HFFc6 (cell line): ENCODE measurements at regions not wholly inside any gene's neighbourhood (a gene's known extent, or its start where the extent isn't known, plus 50 kb on each side); places are given as distances from the start of the nearest gene placed in this dataset.

Experiments used
- DNase-seq: peaks from one replicate; pipeline ENCODE4 v3.0.0-alpha.2; 2018
- H3K27ac Mint-ChIP-seq: 2 replicates; pipeline ENCODE4 v1.8.0; 2020; ENCODE audit warnings: mild to moderate bottlenecking, mixed read lengths
- H3K27me3 Mint-ChIP-seq: 2 replicates; pipeline ENCODE4 v1.8.0; 2021; ENCODE audit warnings: mild to moderate bottlenecking, moderate library complexity, mixed read lengths; ENCODE audit not compliant: insufficient read depth
- H3K36me3 Mint-ChIP-seq: 2 replicates; pipeline ENCODE4 v1.8.0; 2021; ENCODE audit warnings: low read depth, mixed read lengths
- H3K4me1 Mint-ChIP-seq: 2 replicates; pipeline ENCODE4 v1.8.0; 2020; ENCODE audit warnings: low read depth, mixed read lengths
- H3K4me3 Mint-ChIP-seq: 2 replicates; pipeline ENCODE4 v1.8.0; 2020; ENCODE audit warnings: mild to moderate bottlenecking, moderate library complexity, mixed read lengths
- H3K9me3 Mint-ChIP-seq: 2 replicates; pipeline ENCODE4 v1.8.0; 2020; ENCODE audit warnings: mild to moderate bottlenecking, mixed read lengths
- TF ChIP-seq, protein P1 (sequence below): fragments of 200-600 bp; sonication (generic); IDR thresholded peaks from 2 replicates; pipeline ENCODE4 v1.5.0; 2021; ENCODE audit warnings: antibody characterized with exemption, mild to moderate bottlenecking

DNA sequence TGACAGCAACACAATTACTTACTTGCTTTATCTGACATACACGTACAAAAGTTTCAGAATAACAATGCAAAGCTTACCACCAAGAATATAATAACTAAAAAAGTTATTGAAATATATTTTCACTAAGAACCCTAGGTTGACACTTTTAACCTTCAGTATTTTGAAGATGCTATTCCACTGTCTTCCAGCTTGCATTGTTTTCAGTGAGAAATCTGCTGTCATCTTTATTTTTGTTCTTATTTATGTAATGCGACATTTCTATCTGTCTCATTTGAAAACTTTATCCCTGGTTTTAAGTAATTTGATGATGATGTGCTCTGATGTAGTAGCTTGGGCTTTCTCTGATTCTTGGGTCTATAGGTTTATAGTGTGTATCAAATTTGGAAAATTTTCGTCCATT lies 165.0 kb upstream of the SMIM21 start:
- H3K36me3 Mint-ChIP-seq, result peaks cover 15% of the 10 kb centered on the region
- peaks cover 32% of the 10 kb centered on the region for H3K9me3 Mint-ChIP-seq
- DNase-seq, result no peak
- no peak overlapping the region for H3K4me3 Mint-ChIP-seq
- TF ChIP-seq, protein P1, sequence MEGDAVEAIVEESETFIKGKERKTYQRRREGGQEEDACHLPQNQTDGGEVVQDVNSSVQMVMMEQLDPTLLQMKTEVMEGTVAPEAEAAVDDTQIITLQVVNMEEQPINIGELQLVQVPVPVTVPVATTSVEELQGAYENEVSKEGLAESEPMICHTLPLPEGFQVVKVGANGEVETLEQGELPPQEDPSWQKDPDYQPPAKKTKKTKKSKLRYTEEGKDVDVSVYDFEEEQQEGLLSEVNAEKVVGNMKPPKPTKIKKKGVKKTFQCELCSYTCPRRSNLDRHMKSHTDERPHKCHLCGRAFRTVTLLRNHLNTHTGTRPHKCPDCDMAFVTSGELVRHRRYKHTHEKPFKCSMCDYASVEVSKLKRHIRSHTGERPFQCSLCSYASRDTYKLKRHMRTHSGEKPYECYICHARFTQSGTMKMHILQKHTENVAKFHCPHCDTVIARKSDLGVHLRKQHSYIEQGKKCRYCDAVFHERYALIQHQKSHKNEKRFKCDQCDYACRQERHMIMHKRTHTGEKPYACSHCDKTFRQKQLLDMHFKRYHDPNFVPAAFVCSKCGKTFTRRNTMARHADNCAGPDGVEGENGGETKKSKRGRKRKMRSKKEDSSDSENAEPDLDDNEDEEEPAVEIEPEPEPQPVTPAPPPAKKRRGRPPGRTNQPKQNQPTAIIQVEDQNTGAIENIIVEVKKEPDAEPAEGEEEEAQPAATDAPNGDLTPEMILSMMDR, result no peak
- no peaks in the 10 kb centered on the region for H3K4me1 Mint-ChIP-seq
- H3K27me3 Mint-ChIP-seq, result no peaks in the 10 kb centered on the region
- no peak overlapping the region for H3K27ac Mint-ChIP-seq

DNA sequence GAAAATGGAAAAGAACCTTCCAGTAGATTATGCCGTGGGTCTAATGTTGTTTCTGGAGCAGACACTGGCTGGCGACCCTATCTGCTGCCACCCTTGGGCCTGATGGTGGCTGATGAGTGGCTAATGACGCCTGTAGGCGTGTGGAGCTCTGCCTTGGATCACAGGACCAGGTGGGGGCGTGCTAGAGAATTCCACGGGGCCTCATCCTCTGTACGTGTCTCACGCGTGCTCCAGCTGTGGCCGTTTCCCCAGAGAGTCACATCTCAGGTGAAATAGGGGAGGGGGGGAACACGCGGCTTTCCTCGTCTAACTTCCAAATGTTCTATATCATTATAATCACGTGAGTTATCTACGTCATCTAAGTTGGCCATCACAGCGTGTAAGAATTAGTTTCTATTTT lies 160.9 kb upstream of the SMIM21 start:
- TF ChIP-seq, protein P1, result no peak
- peaks cover 4% of the 10 kb centered on the region for H3K27me3 Mint-ChIP-seq
- DNase-seq, result no peak
- no peaks in the 10 kb centered on the region; the same call in 1 of the 2 replicates for H3K4me1 Mint-ChIP-seq
- no peak overlapping the region for H3K4me3 Mint-ChIP-seq
- peaks cover 21% of the 10 kb centered on the region for H3K9me3 Mint-ChIP-seq
- H3K36me3 Mint-ChIP-seq, result peaks cover 10% of the 10 kb centered on the region; the same call in 1 of the 2 replicates
- no peak overlapping the region for H3K27ac Mint-ChIP-seq

DNA sequence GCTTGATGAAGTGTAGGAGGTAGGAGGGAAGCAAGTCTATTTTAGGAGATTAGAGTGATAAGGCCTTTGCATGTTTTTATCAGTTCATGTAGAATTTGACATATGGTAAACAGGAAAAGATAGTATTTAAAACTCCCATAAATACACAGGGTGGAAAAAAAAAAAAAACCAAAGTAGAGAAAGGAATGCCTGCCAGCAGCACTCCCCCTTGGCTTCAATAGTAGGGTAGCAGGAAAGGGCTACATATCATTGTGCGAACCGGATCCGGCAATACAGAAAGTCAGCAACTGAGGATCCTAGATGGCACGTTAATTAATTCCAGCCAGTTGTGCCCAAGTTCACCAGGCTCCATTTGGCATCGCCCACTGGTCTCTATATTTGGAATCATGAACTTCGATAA lies 159.6 kb upstream of the SMIM21 start:
- peaks cover 8% of the 10 kb centered on the region for H3K9me3 Mint-ChIP-seq
- peaks cover 6% of the 10 kb centered on the region for H3K27me3 Mint-ChIP-seq
- DNase-seq, result no peak
- TF ChIP-seq, protein P1, result no peak
- H3K4me3 Mint-ChIP-seq, result no peak overlapping the region
- peaks cover 5% of the 10 kb centered on the region; the same call in 1 of the 2 replicates for H3K4me1 Mint-ChIP-seq
- H3K27ac Mint-ChIP-seq, result no peak overlapping the region
- peaks cover 5% of the 10 kb centered on the region; the same call in 1 of the 2 replicates for H3K36me3 Mint-ChIP-seq

DNA sequence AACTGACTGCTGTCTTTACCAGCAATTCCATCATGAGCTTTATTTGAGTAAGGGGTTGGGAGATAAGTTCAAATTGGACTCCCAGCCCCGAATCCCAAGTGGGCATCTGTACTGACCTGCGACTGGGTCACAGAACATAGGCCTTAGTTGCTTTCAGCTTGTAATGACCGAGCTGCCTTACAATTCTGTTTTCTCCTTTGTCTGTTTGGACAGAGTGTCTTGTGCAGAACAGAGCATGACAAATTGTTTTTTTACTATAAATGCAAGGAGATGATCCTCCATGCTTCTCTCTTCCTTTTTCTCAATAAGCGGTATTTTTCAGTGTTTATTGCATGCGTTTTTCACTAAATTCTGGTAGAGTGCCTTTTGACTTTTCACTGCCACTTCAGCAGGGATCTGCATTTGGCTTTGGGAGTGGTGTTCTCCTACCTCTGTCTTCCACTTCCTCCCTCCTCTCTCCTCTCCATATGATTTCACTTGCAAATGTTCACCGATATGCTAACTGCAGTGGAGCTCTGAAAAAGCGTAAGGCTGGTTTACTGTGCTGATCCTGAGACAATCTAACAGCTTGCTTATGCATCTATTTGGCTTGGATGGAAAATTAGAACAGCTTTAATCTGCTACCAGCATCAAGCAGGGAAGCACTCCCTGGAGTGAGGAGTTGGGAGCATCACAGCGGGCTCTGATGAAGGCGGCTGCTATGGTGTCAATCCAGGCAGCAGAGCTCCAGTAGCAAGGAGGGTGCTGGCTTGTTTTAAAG lies 158.8 kb upstream of the SMIM21 start:
- Mint-ChIP-seq H3K4me1 (peaks cover 5% of the 10 kb centered on the region; the same call in 1 of the 2 replicates), H3K36me3 (no peaks in the 10 kb centered on the region), H3K27ac (no peak overlapping the region), H3K9me3 (peaks cover under 1% of the 10 kb centered on the region; the same call in 1 of the 2 replicates), H3K4me3 (no peak overlapping the region), H3K27me3 (peaks cover 6% of the 10 kb centered on the region)
- TF ChIP-seq, protein P1, result no peak
- no peak for DNase-seq

DNA sequence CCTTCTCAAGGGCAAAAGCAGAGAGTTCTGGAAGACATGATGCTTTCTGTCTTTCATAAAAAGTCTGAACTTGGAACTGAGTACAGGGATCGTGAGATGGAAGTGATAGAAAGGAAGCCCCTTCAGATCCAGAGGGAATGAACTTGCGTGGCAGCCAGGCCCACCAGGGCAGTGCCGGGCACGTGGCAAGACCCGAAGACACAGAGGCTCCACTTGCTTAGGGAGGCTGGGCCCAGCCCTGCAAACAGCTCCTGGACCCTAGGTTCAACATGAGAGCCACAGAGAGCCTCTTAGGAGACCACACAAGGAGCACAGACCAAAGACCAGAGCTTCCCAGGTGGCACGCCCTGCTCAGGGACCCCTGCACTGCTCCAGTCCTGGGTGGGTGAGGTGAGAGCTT lies 155.4 kb upstream of the SMIM21 start:
- no peak overlapping the region for H3K4me3 Mint-ChIP-seq
- DNase-seq, result no peak
- TF ChIP-seq, protein P1, result no peak
- no peaks in the 10 kb centered on the region for H3K36me3 Mint-ChIP-seq
- H3K4me1 Mint-ChIP-seq, result peaks cover 5% of the 10 kb centered on the region; the same call in 1 of the 2 replicates
- peaks cover 6% of the 10 kb centered on the region for H3K27me3 Mint-ChIP-seq
- H3K9me3 Mint-ChIP-seq, result no peaks in the 10 kb centered on the region
- H3K27ac Mint-ChIP-seq, result no peak overlapping the region
